Esophagus (tissue), 2 donors: ENCODE measurements at regions not wholly inside any gene's neighbourhood (a gene's known extent, or its start where the extent isn't known, plus 50 kb on each side); places are given as distances from the start of the nearest gene placed in this dataset.

Experiments used
- H3K27ac ChIP-seq, 2 donors: one replicate each; pipeline ENCODE4 v1.5.1; 2013; ENCODE audit warnings: low read depth in 2 of 2, mild to moderate bottlenecking in 2 of 2, inconsistent platforms in 1 of 2, low read length in 1 of 2, moderate library complexity in 1 of 2
- H3K27me3 ChIP-seq, 2 donors: one replicate each; pipeline ENCODE4 v1.6.1; 2013; ENCODE audit warnings: low read length in 2 of 2, control low read depth in 1 of 2, mild to moderate bottlenecking in 1 of 2; ENCODE audit not compliant: insufficient read depth in 2 of 2, control insufficient read depth in 1 of 2
- H3K36me3 ChIP-seq, 2 donors: one replicate each; pipeline ENCODE4 v1.6.1; 2013; ENCODE audit warnings: low read length in 1 of 2; ENCODE audit not compliant: control insufficient read depth in 2 of 2, insufficient read depth in 2 of 2
- H3K4me1 ChIP-seq, 2 donors: one replicate each; pipeline ENCODE4 v1.6.1; 2013; ENCODE audit warnings: low read length in 1 of 2; ENCODE audit not compliant: control insufficient read depth in 2 of 2, insufficient read depth in 2 of 2
- H3K4me3 ChIP-seq, 2 donors: one replicate each; pipeline ENCODE4 v1.5.1; 2013; ENCODE audit warnings: low read length in 2 of 2, mild to moderate bottlenecking in 2 of 2, low read depth in 1 of 2, moderate library complexity in 1 of 2
- H3K9me3 ChIP-seq, 2 donors: one replicate each; pipeline ENCODE4 v1.6.1; 2013; ENCODE audit warnings: mild to moderate bottlenecking in 2 of 2, low read depth in 1 of 2, low read length in 1 of 2, moderate library complexity in 1 of 2; ENCODE audit not compliant: control insufficient read depth in 2 of 2, insufficient read depth in 1 of 2
- WGBS, 2 donors: extraction: QIAGEN DNeasy Blood & Tissue Kit; methylation state at CpG; one replicate each; pipeline ENCODE4 v1.1.7; 2013; 5-methylcytosine and 5-hydroxymethylcytosine counted together
- donor health status: healthy with polysubstance abuse.
- donor health status: Bipolar disorder and iron deficiency.

- H3K27me3 ChIP-seq = no peaks in the 10 kb centered on the region
- WGBS, 2 donors = 74 to 76% methylated on average over 3 of the region's 3 CpGs
- no peak overlapping the region for H3K27ac ChIP-seq
- no peaks in the 10 kb centered on the region for H3K9me3 ChIP-seq
- no peak overlapping the region for H3K4me3 ChIP-seq
- no peaks in the 10 kb centered on the region for H3K36me3 ChIP-seq
- no peaks in the 10 kb centered on the region for H3K4me1 ChIP-seq
These were observed 454.7 kb upstream of the CWC22 start for GRCh38 chr2:180461761-180462160.

GRCh38 chr2:180456801-180457200 lies 449.7 kb upstream of the CWC22 start:
- no peaks in the 10 kb centered on the region for H3K9me3 ChIP-seq
- H3K4me3 ChIP-seq = no peak overlapping the region
- H3K27me3 ChIP-seq = no peaks in the 10 kb centered on the region
- H3K36me3 ChIP-seq = no peaks in the 10 kb centered on the region
- 49 to 57% methylated on average over 3 of the region's 3 CpGs for WGBS, 2 donors
- H3K27ac ChIP-seq = no peak overlapping the region
- no peaks in the 10 kb centered on the region for H3K4me1 ChIP-seq

GRCh38 chr2:180450841-180451240 lies 443.7 kb upstream of the CWC22 start:
- Histone ChIP-seq H3K9me3 (no peaks in the 10 kb centered on the region), H3K27ac (no peak overlapping the region), H3K4me1 (no peaks in the 10 kb centered on the region), H3K27me3 (no peaks in the 10 kb centered on the region), H3K4me3 (no peak overlapping the region), H3K36me3 (no peaks in the 10 kb centered on the region)

- Histone ChIP-seq H3K4me3 (no peak overlapping the region), H3K9me3 (no peaks in the 10 kb centered on the region), H3K27me3 (no peaks in the 10 kb centered on the region), H3K36me3 (no peaks in the 10 kb centered on the region), H3K27ac (no peak overlapping the region), H3K4me1 (no peaks in the 10 kb centered on the region)
- WGBS, 2 donors = 79 to 88% methylated on average over 3 of the region's 3 CpGs
These were observed 442.2 kb upstream of the CWC22 start for GRCh38 chr2:180449171-180449915.

- H3K27me3 ChIP-seq = no peaks in the 10 kb centered on the region
- H3K36me3 ChIP-seq = no peaks in the 10 kb centered on the region
- no peak overlapping the region for H3K4me3 ChIP-seq
- H3K27ac ChIP-seq = no peak overlapping the region
- WGBS, 2 donors = 75 to 76% methylated on average over 6 of the region's 6 CpGs
- H3K9me3 ChIP-seq = no peaks in the 10 kb centered on the region
- peaks cover 2 to 5% of the 10 kb centered on the region in 2 donors for H3K4me1 ChIP-seq
These were observed 439.4 kb upstream of the CWC22 start for GRCh38 chr2:180446492-180446891.

GRCh38 chr2:180443888-180444287 lies 436.8 kb upstream of the CWC22 start:
- Histone ChIP-seq H3K36me3 (no peaks in the 10 kb centered on the region), H3K27ac (no peak overlapping the region)
- 30 to 33% methylated on average over 1 of the region's 1 CpG for WGBS, 2 donors

GRCh38 chr2:180442860-180443644 lies 436.0 kb upstream of the CWC22 start:
- Histone ChIP-seq H3K9me3 (no peaks in the 10 kb centered on the region), H3K36me3 (no peaks in the 10 kb centered on the region), H3K27ac (no peak overlapping the region), H3K4me3 (no peak overlapping the region), H3K27me3 (no peaks in the 10 kb centered on the region), H3K4me1 (peaks cover 2 to 5% of the 10 kb centered on the region in 2 donors)
- 88% methylated on average over 1 of the region's 1 CpG for WGBS, 2 donors

More at GRCh38 chr2:180443888-180444287, 436.8 kb upstream of the CWC22 start:
- Histone ChIP-seq H3K27me3 (no peaks in the 10 kb centered on the region), H3K9me3 (no peaks in the 10 kb centered on the region), H3K4me1 (peaks cover 2 to 5% of the 10 kb centered on the region in 2 donors), H3K4me3 (no peak overlapping the region)

GRCh38 chr2:180419212-180419611 lies 412.1 kb upstream of the CWC22 start:
- Histone ChIP-seq H3K36me3 (no peaks in the 10 kb centered on the region), H3K4me1 (no peaks in the 10 kb centered on the region), H3K27me3 (no peaks in the 10 kb centered on the region), H3K9me3 (no peaks in the 10 kb centered on the region), H3K4me3 (no peak overlapping the region), H3K27ac (no peak overlapping the region)
- WGBS, 2 donors = 91 to 93% methylated on average over 3 of the region's 3 CpGs

GRCh38 chr2:180416627-180417026 lies 409.5 kb upstream of the CWC22 start:
- H3K4me1 ChIP-seq = no peaks in the 10 kb centered on the region
- H3K4me3 ChIP-seq = no peak overlapping the region
- H3K36me3 ChIP-seq = no peaks in the 10 kb centered on the region
- no peaks in the 10 kb centered on the region for H3K9me3 ChIP-seq
- 76 to 78% methylated on average over 6 of the region's 6 CpGs for WGBS, 2 donors
- no peaks in the 10 kb centered on the region for H3K27me3 ChIP-seq
- no peak overlapping the region for H3K27ac ChIP-seq

GRCh38 chr2:180413336-180413735 lies 406.2 kb upstream of the CWC22 start:
- H3K27me3 ChIP-seq = no peaks in the 10 kb centered on the region
- no peak overlapping the region for H3K27ac ChIP-seq
- no peaks in the 10 kb centered on the region for H3K4me1 ChIP-seq
- H3K36me3 ChIP-seq = no peaks in the 10 kb centered on the region
- no peak overlapping the region for H3K4me3 ChIP-seq
- no peaks in the 10 kb centered on the region for H3K9me3 ChIP-seq
- 65 to 73% methylated on average over 2 of the region's 2 CpGs for WGBS, 2 donors
